HepG2 (cell line): ENCODE measurements at regions not wholly inside any gene's neighbourhood (a gene's known extent, or its start where the extent isn't known, plus 50 kb on each side); places are given as distances from the start of the nearest gene placed in this dataset.

Experiments
- CTCF ChIP-seq: sonication (generic); formaldehyde crosslinking; IDR thresholded peaks from 2 replicates; pipeline ENCODE4 v1.5.0; 2020; ENCODE audit warnings: mild to moderate bottlenecking, missing genetic modification reagents, moderate library complexity
- MAZ ChIP-seq, 2 experiments: sonication (generic) in 1 of 2; formaldehyde crosslinking in 1 of 2; IDR thresholded peaks; 2 replicates each; pipeline versions ENCODE4 v1.5.0 to v1.6.1; 2012 to 2020; ENCODE audit warnings: low read depth in 2 of 2, mild to moderate bottlenecking in 2 of 2, borderline replicate concordance in 1 of 2, improper control_type of control experiment in 1 of 2, low read length in 1 of 2, missing genetic modification reagents in 1 of 2, moderate library complexity in 1 of 2
- PBX3 ChIP-seq: sonication (generic); formaldehyde crosslinking; IDR thresholded peaks from 2 replicates; pipeline ENCODE4 v1.8.1; 2023; ENCODE audit warnings: missing genetic modification reagents, inconsistent platforms, borderline replicate concordance
- PCBP1 ChIP-seq: fragments of 200-400 bp; formaldehyde crosslinking; IDR thresholded peaks from 2 replicates; pipeline ENCODE4 v1.6.1; 2017; ENCODE audit warnings: mild to moderate bottlenecking, low read depth, low read length, borderline replicate concordance
- POLR2A ChIP-seq, 2 experiments: IDR thresholded peaks; 2 replicates each; pipeline ENCODE4 v1.6.1; 2011; ENCODE audit warnings: low read depth in 2 of 2, low read length in 2 of 2, mild to moderate bottlenecking in 1 of 2, moderate library complexity in 1 of 2; ENCODE audit not compliant: insufficient read depth in 1 of 2
- RFX5 ChIP-seq: IDR thresholded peaks from 2 replicates; pipeline ENCODE4 v1.6.1; 2011; ENCODE audit warnings: low read depth, low read length, improper control_type of control experiment
- ZBTB40 ChIP-seq, 2 experiments: fragments of 450-650 bp in 1 of 2; sonication (generic) in 1 of 2; formaldehyde crosslinking in 1 of 2; IDR thresholded peaks; 2 replicates each; pipeline versions ENCODE4 v1.6.1 to v1.8.0; 2016 to 2022; ENCODE audit warnings: antibody characterized with exemption in 1 of 2, mild to moderate bottlenecking in 1 of 2, missing genetic modification reagents in 1 of 2
- ZNF484 ChIP-seq: sonication (generic); formaldehyde crosslinking; IDR thresholded peaks from 2 replicates; pipeline ENCODE4 v1.5.1; 2020; ENCODE audit warnings: mild to moderate bottlenecking, low read depth, missing genetic modification reagents, borderline replicate concordance
- ZNF761 ChIP-seq: sonication (generic); formaldehyde crosslinking; conservative IDR thresholded peaks from 2 replicates; pipeline ENCODE4 v1.4.0; 2020; ENCODE audit warnings: mild to moderate bottlenecking, missing genetic modification reagents
- ZNF781 ChIP-seq: sonication (generic); formaldehyde crosslinking; IDR thresholded peaks from 2 replicates; pipeline ENCODE4 v1.5.1; 2020; ENCODE audit warnings: borderline replicate concordance, mild to moderate bottlenecking, missing genetic modification reagents; ENCODE audit errors: not compliant biosample characterization

GRCh38 chr4:153060196-153060595, 124.1 kb downstream of the FHDC1 start:
- no peak for TF ChIP-seq POLR2A (IDR thresholded peaks at IDR 0.05; ENCODE audit: insufficient read depth in 1 of 2, low read depth in 2 of 2, low read length in 2 of 2)
- no peak for TF ChIP-seq PCBP1
- TF ChIP-seq RFX5, result no peak
- TF ChIP-seq ZBTB40 (IDR thresholded peaks at IDR 0.05), result no peak
- TF ChIP-seq ZBTB40 (CRISPR knock-in tag; IDR thresholded peaks at IDR 0.05), result no peak
- TF ChIP-seq PBX3, result no peak
- no peak for TF ChIP-seq MAZ (IDR thresholded peaks at IDR 0.05; ENCODE audit: borderline replicate concordance, low read depth, low read length)
- TF ChIP-seq MAZ (CRISPR knock-in tag; IDR thresholded peaks at IDR 0.05; ENCODE audit: low read depth), result no peak
- TF ChIP-seq ZNF484 (CRISPR knock-in tag), result no peak
- no peak for TF ChIP-seq ZNF761 (CRISPR knock-in tag)
- TF ChIP-seq CTCF (CRISPR knock-in tag), result no peak
- TF ChIP-seq ZNF781, result no peak
